LHCN-M2 (cell line): ENCODE measurements at regions not wholly inside any gene's neighbourhood (a gene's known extent, or its start where the extent isn't known, plus 50 kb on each side); places are given as distances from the start of the nearest gene placed in this dataset.

Experiments
- DNase-seq: peaks from one replicate; pipeline ENCODE4 v3.0.0-alpha.2; 2012; ENCODE audit warnings: low read depth

DNA sequence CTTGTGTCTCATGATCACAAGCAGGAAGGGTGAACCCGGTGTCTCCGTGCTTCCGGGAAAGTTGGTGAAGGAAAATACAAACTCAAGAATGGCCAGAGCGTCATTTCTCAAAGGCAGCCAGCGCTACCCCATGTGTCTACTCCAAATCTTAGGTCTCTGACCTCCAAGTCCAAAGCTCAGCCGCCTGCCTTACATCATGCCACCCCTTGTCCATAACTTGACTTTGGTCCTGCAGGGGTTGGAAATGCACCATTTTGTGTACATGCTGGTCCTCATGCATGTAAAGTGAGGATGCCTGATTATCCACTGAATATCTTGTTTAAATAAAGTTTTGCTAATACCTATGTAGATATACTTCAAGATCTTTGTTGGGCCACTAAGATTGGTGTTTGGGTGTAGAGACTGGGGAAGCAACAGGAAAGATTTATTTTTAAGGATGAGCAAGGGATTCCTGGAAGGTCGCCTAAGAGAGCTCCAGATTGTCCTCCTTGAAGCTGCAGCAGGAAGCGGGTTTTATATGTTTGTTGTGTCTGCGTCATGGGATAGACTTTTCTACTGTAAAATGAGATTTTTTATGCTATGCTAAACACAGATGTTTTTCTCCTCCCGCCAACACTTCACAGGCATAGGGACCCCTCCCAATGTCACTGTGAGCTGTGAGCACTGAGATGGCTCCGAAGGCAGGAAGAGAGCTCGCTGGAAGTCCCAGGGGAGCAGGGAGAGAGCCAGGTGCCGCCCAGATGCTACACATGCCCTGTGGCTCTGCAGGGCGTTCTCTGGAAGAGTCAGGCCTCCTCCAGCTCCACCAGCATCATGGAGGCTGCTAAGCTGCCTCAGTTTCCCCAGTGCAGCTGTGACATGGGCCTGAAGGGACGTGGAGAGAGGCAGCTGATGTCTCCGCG is 176.2 kb upstream of the HDAC4 start:
- no peak for DNase-seq

DNA sequence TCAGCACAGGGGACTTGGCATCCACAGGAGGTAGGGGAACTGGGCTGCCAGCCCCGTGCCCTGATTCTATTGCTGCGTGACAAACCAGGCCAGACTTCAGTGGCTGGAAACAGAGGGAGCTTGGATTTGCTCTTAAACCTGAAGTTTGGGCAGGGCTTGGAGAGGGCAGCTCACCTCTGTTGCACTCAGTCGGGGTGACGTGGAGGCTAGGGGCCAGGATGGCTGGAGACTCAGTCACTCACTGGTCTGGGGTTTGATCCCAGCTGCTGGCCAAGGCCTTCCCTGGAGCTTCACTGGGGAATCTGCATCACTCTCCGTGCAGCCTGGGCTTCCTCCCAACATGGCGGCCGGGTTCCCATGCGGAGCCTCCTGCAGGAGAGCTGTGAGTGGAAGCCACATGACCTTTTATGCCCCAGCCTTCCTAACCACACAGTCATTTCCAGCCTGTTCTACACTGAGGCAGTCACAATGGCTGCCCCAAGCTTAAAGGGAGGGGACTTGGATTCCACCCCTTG is 175.2 kb upstream of the HDAC4 start:
- no peak for DNase-seq

DNA sequence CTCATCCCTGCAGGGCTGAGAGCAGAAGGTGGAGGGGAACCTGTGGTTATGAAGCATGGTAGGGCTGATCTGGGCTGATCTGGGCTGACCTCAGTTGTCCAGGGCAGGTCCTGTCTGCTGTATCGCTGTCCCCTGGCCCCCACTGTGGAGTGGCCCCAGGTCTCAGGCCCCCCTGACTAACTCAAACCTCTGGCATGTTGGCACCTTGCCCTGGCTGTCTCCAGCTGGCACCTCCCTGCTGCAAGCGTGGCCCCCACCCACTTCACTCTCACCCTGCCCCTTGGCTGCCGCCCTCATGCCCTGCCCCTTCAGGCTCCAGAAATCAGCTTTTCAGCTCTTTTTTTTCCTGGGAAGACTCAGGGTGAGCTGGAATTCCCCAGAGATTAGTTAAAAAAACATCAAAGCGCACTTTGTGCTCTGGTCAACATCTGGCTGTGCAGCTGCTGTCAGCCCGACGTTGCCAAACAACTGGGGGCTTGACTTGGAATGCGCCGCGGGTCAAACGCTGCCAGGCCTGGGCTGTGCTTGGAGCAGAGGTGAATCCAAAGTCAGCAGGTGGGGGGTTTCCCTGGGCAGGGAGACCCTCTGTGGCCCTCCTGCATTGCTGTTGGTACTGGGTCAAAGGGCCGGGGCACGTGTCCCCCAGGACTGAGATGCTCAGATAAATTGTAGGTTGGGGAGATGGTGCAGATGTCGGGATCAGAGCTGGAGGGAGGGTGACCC is 173.8 kb upstream of the HDAC4 start:
- DNase-seq: peak; percentile 3

DNA sequence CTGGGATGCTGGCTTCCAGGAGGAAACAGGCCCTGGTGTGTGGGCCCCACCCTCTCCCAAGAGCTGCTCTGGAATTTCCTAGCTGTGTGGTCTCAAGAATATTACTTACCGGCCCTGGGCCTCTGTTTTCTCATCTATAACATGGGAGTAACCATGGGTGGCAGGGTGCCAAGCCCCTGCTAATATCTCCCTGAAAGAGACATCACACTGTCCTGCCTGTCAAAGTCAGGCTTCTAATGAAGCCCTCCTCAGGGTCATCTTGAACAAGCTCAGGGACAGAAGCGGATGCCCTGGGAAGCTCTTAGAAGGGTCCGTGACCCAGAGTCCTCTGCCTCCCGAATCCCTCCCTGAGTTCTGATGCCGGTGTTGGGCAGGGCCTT is 173.2 kb upstream of the HDAC4 start:
- no peak for DNase-seq

DNA sequence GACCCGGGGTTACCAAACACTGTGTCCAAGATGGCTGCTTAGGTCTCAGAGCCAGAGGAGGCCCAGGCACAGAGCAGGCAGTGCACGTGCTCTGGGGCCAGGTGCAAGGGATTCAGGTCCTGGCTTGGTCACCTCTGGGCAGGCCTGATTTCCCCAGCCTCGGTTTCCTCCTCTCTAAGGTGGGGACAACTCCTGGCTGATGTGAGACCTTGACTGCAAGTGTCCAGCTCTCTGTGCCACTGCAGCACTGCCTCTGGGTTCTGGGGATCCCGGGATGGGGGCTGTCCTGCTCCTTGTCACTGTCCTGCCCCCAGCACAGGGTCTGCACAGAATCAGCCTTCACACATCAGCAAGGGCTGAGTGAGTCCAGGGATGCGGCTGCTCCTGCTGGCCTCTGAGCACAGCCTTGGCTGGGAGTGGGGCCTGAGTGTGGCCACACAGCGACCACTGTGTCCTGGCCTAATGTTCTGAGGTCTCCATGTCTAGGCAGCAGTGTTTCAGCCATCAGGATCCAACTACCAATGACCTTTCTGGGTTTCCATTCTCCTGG is 170.2 kb upstream of the HDAC4 start:
- no peak for DNase-seq

DNA sequence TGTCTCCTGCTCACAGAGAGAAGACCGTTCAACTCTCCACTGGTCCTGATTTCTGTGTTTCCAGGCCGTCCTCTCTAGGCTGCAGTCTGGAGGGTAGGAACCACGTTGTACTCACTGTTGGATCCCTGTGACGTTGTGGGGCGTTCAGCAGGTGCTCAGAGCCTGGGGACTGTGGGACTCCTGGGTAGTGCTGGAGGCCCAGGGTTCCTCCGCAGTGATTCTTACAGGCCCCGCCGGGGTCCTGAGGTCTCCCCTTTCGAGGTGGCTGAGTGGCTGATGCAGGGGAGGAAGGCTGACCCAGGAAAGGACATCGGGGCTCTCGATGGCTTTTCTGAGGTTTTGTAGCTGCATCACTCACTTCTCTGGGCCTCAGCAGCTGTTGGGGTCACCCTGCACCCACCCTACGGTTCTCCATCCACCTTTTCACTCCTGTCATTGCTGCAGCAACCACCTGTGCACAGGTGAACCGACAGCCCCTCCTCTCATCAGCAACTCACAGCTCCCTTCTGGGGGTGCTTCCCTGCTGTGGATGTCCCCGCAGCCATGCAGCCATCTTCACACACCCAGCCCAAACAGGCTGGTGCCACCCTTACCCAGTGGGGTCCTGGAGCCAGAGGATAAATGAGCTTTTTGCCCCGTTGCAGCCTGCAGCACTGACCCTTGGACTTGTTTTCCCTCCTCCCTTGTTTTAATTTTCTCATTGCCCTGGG is 169.6 kb upstream of the HDAC4 start:
- DNase-seq: no peak

DNA sequence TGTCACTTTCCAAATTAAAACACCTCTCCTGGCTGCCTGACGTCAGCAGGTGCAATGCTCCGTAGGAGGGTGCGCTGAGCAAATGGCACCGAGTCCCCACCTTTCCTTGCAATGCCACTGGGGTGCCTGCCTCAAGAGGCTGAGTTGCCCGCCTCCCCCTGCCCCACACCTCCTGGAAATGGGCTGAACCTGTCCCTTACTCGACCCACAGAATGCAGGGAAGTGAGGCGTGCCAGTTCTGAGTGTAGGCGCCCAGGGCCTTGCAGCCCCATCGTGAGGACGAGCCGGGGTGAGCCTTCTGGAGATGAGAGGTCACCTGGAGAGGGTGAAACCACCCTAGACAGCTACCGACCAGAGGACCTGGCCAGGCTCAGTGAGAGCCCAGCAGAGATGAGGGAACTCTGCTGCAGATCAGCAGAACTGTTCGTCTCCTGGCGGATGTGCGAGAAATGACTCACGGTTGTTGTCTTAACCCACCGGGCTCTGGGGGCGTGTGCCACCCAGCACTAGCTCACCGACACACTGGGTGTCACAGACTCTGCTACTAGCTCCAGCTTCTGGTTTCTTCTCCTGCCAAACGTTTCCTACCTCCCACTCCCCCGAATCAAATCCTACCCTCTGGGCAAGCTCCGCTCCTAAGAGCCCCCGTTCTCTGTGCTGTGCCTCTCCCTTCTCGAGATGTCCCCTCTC is 168.7 kb upstream of the HDAC4 start:
- no peak for DNase-seq

DNA sequence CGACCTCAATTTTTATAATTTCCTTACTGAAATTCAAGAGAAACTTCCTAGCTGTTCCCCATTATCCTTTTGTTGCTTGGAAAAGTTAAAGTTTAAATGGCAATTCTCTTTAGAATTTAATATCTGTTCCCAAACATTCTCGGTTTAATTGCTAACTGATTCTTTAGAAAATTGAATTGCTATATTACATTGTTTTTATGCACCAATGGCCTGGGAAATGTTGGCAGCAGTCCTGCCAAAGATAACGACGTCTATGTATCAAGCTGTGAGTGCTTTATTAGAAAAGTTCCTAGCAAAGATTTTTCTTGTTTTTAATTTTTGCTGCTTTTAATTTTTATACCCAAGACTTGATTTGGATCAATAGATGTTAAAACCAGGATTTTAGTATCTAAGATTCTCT is 167.8 kb upstream of the HDAC4 start:
- no peak for DNase-seq

DNA sequence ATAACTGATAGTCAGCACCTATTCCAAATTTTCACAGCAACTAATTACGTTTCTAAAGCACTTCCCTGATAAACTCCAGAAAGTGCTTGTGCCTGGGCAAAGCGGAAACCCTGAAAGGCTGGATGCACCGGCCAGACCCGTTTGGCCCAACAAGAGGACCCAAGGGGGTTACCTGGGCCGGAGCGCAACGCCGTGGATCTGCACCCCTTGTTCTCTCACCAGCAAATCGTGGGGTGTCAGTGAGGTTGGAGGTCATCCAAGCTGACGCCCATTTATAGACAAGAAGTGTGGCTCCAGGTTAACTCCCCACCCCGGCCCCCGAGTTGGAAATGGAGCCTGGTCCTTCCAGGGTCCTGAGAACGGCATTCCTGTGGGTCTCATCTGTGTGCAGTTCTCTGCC is 167.0 kb upstream of the HDAC4 start:
- DNase-seq: no peak

DNA sequence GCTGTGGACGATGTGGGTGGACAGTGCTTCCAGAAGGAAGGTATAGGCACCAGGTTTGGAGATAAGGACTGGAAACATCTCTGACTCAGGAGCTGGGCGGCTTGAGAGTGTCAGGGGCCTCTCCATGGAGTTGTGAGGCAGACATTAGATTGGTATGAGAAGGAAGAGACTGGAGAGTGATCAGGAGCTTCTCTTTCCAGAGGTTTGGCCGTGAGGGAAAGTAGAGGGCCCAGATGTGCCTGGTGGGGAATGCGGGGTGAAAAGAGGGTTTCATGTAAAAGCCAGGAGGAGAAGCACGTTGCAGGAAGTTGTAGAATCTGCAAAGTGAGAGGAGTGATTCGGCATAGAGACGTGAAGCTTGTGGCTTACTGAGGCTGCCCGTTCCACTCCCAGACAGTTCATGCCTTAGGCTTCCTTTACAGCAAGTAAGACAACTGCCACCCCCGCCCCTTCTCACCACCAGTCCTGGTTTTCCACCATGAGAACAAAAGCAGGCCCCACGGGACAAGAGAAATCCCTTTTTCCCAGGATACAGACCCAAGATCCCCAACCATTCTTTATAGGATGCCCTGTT is 166.3 kb upstream of the HDAC4 start:
- no peak for DNase-seq

DNA sequence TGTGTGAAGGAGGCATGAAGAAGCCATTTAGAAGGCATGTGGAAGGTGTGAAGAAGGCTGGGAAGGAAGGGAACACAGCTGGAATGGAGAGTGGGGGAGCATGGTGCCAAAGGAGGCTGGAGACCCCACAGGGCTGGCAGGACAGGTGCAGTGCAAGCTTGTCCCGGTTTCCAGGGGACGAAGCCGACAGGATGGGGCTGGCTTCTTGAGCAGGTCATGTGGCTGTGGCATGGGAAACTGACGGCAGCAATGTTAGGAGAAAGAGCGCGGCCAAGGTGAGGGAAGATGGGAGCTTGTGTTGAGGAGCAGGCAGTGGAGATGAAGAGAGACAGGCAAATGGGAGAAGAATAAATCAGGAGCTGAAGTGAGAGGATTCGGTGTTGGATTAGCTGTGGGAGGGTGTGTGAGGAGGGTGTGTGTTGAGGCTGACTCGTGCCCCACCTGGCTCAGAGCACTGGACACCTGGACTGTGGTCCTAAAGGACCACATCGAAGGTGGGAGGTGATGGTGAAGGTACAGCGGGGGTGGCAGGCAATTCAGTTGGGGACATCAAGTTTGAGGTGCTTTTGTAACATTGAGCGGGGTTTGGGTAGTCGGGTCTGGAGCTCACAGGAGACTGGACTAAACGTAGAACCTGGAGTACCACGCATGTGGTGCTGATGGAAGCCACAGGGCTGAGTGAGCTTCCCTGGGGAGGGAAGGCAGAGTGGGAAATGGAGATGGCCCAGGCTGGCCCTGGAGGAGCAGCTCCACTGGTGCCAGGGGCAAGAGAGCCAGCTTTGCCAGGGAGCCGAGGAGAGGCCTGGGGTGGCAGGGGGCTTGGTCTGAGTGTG is 165.6 kb upstream of the HDAC4 start:
- DNase-seq: no peak

DNA sequence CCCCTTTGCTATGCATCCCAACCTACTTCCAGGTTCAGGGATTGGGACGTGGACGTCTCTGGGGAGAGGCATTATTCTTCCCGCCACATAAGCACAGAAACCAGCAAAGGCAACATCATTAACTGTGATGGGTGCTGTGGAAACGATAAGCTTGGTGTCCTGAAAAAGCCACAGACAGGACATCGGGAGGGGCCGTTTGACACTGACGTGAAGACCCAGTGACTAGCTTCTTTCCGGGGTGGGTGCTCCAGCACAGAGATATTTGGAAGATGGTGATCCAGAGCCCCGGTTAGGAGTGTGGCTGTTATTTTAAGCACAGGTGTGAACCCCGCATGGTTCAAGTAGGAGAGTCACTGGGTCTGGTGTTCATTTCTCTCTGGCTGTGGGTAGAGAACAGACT is 163.8 kb upstream of the HDAC4 start:
- DNase-seq: no peak

DNA sequence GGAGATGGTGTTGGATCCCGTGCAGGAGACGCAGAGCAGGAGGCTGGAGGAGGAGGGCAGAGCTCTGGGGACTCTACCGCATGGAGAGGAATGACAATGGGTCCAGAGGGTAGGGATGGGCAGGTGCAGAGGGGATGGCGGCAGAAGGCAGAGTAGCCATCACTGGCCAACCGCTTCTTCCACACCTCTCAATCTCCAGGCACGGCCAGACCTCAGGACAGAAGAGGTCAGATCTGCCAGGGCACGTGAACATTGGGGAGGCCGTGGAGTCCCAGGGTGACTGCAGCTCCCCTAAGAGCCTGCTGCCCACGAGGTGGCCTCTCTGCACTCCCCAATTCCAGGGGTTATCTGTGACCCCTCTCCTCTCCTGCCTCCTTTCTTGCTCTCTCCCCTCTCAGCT is 162.7 kb upstream of the HDAC4 start:
- no peak for DNase-seq

DNA sequence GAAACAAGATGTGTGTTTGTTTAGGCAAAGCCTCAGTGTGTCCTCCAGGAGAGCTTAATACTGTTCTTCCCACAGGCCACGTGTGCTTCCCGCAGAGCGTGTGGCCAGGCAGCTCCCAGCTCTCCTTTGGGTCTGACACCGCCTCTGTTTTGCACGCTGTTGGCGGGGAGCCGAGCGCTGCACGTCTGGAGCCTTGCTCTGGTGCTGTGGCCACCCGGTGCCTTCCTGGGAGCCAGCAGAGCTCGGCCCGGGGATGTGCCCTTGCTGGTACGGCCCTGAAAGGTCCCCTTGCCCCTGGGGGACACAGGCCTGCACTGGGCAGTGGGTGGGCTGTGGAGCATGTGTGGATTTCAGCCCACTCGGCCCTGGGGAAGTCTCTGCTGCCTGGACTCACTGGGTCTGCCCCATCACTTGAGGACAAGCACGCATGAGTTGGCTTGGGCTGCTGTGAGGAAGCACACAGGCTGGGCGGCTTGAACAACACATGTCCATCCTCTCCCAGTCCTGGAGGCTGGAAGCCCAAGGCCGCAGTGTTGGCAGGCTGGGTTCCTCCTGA is 160.7 kb upstream of the HDAC4 start:
- DNase-seq: no peak

DNA sequence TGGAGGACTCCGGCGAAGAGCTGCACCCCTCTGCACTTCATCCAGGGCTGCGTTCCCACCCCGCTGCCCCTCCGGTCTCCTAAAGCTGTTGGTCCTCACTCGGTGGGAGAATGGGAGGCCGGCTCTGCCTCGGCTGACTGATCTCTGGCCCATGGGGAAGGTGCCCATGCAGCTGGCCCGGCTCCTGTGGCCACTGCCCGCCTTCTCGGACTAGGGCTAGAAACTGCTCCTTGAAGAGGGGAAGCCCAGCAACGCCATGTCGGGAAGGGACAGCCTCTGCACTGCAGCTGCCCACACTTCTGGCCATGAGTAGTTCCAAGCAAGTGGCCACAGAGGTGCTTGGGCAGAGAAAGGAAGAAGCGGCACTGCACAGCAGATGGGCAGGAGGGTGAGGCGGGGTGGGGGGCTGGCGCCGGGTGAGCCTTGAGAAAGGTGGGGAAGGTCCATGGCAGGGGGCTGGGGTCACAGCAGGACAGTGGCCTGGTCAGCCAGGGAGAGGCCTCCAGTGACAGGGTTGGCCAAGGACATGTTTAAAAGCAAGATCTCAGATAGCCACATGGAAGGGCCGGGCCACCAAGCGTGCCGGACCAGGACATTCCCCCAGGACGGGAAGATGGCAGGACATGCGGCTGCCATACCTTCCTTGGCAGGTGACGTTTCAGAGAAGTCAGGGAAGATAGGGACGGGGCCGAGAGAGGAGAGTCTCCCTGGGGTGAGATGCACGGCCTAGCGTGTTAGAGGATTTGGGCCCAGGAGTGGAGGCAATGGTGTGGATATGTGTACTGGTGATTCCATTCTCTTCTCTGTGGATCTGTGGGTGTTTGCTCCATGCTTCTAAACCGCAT is 158.8 kb upstream of the HDAC4 start:
- no peak for DNase-seq

DNA sequence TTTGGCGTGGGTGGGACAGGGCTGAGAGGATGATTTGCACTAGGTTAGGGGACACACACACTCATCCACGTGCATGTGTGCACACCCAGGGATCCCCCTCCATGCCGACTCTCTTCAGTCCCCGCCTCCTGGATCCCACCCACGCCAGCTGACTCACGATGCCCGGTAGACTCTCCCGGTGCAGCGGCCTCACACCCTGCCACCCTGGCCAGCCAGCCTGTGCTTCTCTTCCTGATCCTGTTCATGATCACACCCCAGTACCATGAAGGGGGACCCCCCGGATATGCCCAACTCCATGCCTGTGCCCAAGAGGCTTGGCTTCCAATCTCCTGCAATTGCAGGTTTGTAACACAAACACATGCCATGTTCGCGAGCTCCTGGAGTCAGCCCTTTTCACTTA is 157.8 kb upstream of the HDAC4 start:
- no peak for DNase-seq

DNA sequence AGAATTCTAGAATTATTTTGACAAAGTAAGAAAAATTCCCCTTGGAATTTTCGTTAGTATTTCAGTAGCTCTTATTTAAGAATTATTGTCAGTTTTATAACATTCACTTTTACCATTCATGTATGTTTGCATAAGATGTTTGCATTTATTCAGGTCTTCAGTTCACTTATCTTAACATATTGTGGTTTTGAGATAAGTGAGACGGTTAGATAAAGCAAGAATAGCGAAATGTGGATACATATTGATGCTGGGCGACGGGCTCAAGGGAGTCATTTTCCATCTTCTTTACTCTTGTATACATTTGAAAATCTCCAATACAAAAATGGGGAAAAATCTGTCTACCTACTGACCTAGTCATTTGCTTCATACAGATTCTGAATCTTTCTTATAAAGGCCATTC is 156.7 kb upstream of the HDAC4 start:
- DNase-seq: no peak

DNA sequence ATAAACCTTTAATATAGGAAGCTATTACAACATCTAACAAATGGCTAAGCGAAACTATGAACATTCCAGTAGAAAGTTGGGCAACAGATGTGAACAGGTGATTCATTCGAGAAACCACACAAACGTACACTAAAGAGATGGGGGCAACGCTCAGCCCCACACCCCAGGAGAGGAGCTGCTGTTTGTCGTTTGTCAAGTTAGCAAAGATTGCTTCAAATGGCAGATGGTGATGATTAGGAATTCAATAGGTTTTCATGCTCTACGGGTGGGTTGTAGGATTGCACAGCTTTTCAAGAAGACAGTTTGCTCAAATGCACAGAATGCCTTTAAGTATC is 154.7 kb upstream of the HDAC4 start:
- no peak for DNase-seq
